D721Med (cell line): ENCODE measurements at regions not wholly inside any gene's neighbourhood (a gene's known extent, or its start where the extent isn't known, plus 50 kb on each side); places are given as distances from the start of the nearest gene placed in this dataset.

ENCODE experiments used
- DNase-seq: peaks from one replicate; pipeline ENCODE4 v3.0.0; 2011; ENCODE audit warnings: low spot score; ENCODE audit not compliant: insufficient read length
- FAIRE-seq: peaks from 2 replicates; lab custom pipeline; 2011; peaks lifted over from hg19 to GRCh38; lab: Jason Lieb, UNC
- TF ChIP-seq, protein P1 (sequence below): IDR thresholded peaks from 2 replicates; pipeline ENCODE4 v1.5.1; 2012; ENCODE audit warnings: mild to moderate bottlenecking, control low read depth; ENCODE audit not compliant: insufficient read depth; ENCODE audit errors: missing control alignments

GRCh38 chr10:59585046-59585700, 124.5 kb downstream of the SLC16A9 start:
- FAIRE-seq = no peak
- TF ChIP-seq, protein P1, sequence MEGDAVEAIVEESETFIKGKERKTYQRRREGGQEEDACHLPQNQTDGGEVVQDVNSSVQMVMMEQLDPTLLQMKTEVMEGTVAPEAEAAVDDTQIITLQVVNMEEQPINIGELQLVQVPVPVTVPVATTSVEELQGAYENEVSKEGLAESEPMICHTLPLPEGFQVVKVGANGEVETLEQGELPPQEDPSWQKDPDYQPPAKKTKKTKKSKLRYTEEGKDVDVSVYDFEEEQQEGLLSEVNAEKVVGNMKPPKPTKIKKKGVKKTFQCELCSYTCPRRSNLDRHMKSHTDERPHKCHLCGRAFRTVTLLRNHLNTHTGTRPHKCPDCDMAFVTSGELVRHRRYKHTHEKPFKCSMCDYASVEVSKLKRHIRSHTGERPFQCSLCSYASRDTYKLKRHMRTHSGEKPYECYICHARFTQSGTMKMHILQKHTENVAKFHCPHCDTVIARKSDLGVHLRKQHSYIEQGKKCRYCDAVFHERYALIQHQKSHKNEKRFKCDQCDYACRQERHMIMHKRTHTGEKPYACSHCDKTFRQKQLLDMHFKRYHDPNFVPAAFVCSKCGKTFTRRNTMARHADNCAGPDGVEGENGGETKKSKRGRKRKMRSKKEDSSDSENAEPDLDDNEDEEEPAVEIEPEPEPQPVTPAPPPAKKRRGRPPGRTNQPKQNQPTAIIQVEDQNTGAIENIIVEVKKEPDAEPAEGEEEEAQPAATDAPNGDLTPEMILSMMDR = no peak
- DNase-seq = no peak

GRCh38 chr10:59582780-59583179, 126.9 kb downstream of the SLC16A9 start:
- DNase-seq = no peak
- no peak for FAIRE-seq
- TF ChIP-seq, protein P1 = no peak

DNA sequence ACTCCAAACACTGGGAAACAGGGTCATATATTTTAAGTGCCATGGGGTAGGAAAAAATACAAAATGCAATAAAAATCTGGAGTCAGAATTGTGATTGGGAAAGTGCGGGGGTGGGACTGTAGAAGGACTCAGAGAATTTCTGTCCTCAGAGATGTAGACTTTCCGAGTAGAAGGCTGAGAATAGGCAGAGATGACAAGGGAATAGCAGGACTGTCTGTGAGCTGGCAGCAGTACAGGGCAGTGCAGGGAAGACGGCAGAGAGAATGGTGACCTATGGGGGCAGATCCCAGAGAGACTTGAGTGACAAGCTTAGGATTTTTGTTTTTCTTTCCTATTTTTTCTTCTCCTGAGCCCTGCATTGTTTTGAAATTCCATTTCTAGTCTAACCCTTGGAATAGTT, 127.6 kb downstream of the SLC16A9 start:
- no peak for DNase-seq
- TF ChIP-seq, protein P1 = no peak
- no peak for FAIRE-seq

- TF ChIP-seq, protein P1 = peak; percentile 47
- peak; percentile 11 for FAIRE-seq
- DNase-seq = peak; percentile 17
These were observed 129.4 kb downstream of the SLC16A9 start for GRCh38 chr10:59580026-59580863.

DNA sequence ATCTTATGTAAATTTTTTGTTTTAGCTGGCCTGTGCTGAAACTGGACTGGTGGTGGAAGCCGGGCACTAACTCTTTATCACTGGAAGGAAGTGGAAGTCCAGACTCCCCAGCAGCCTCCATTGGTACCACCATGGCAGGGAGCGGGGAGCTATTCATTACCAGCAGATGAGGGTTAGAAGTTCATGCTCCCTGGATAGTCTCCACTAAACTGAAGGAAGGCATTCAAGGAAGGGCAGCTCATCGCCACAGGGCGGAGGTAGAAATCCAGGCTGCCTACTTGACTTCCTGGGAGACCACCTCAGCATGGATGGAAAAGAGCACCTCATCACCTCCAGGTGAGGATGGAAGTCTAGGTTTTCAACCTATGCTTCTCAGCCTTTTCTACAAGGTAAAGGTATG, 130.9 kb downstream of the SLC16A9 start:
- FAIRE-seq (no peak), DNase-seq (no peak)
- TF ChIP-seq, protein P1 = no peak

GRCh38 chr10:59577984-59578383, 131.7 kb downstream of the SLC16A9 start:
- DNase-seq (no peak), FAIRE-seq (no peak)
- TF ChIP-seq, protein P1 = no peak

DNA sequence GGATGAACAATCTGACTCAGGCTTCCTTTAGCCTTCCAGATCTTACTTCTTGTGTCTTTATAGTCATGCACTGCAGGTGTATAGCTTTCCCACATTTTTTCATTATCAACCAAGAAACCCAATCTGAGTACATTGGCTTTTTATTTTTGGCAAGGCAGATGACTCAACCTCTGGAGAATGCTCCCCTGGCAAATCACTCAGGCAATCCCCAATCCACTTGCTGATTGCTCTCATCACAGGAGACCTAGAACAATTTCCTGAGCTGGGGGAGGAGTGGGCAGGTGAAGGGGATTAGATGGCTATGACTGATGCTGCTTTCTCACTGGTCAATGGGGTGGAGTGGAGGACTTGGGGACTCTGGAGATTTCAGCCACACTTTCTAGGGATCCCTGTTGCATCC, 134.4 kb downstream of the SLC16A9 start:
- TF ChIP-seq, protein P1 = no peak
- FAIRE-seq (no peak), DNase-seq (no peak)
